Fibroblast of mammary gland (primary cell): ENCODE measurements at regions not wholly inside any gene's neighbourhood (a gene's known extent, or its start where the extent isn't known, plus 50 kb on each side); places are given as distances from the start of the nearest gene placed in this dataset.

Source experiments
- DNase-seq: peaks from one replicate; pipeline ENCODE4 v3.0.0-alpha.2; 2010; ENCODE audit warnings: low read depth
- H3K4me3 ChIP-seq: 2 replicates; pipeline ENCODE4 v1.5.1; 2011; ENCODE audit warnings: low read depth, mild to moderate bottlenecking, low read length, moderate library complexity; ENCODE audit not compliant: control insufficient read depth
- TF ChIP-seq, protein P1 (sequence below): conservative IDR thresholded peaks from 2 replicates; pipeline ENCODE4 v1.5.1; 2011; ENCODE audit warnings: low read depth, low read length, inconsistent platforms; ENCODE audit not compliant: control insufficient read depth, insufficient read depth

- TF ChIP-seq, protein P1, sequence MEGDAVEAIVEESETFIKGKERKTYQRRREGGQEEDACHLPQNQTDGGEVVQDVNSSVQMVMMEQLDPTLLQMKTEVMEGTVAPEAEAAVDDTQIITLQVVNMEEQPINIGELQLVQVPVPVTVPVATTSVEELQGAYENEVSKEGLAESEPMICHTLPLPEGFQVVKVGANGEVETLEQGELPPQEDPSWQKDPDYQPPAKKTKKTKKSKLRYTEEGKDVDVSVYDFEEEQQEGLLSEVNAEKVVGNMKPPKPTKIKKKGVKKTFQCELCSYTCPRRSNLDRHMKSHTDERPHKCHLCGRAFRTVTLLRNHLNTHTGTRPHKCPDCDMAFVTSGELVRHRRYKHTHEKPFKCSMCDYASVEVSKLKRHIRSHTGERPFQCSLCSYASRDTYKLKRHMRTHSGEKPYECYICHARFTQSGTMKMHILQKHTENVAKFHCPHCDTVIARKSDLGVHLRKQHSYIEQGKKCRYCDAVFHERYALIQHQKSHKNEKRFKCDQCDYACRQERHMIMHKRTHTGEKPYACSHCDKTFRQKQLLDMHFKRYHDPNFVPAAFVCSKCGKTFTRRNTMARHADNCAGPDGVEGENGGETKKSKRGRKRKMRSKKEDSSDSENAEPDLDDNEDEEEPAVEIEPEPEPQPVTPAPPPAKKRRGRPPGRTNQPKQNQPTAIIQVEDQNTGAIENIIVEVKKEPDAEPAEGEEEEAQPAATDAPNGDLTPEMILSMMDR: no peak
- H3K4me3 ChIP-seq: no peak overlapping the region
- no peak for DNase-seq
Observed at GRCh38 chr9:118438810-118439209, 734.6 kb downstream of the TLR4 start.

- no peak overlapping the region for H3K4me3 ChIP-seq
- TF ChIP-seq, protein P1: no peak
- no peak for DNase-seq
Observed at GRCh38 chr9:118439441-118439840, 735.2 kb downstream of the TLR4 start.

DNA sequence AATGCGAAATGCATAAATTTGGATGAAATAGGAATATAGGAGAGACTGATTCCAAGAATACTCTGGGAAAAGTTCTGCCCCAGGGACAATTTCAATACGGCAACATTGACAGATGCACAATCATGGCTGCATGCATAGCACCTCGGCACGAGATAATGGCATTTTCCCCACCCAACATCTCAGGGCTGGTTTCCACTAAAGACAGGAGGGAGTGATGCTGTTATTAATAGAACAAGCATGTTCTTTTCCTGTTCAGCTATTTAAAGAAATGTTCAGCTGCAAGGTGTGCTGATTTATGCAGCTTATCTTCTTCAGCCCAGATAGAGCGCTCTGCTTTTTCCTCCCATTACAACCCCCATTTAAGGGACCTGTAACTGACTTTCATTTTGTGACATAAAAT, 740.2 kb downstream of the TLR4 start:
- TF ChIP-seq, protein P1: no peak
- H3K4me3 ChIP-seq: no peak overlapping the region
- DNase-seq: no peak

- H3K4me3 ChIP-seq: no peak overlapping the region
- TF ChIP-seq, protein P1: no peak
- no peak for DNase-seq
Observed at GRCh38 chr9:118446943-118447639, 742.9 kb downstream of the TLR4 start.

- DNase-seq: no peak
- H3K4me3 ChIP-seq: no peak overlapping the region
- TF ChIP-seq, protein P1: no peak
Observed at GRCh38 chr9:118449554-118449953, 745.4 kb downstream of the TLR4 start.

GRCh38 chr9:118455259-118455658, 751.1 kb downstream of the TLR4 start:
- no peak for DNase-seq
- TF ChIP-seq, protein P1: no peak

More at GRCh38 chr9:118455259-118455658, 751.1 kb downstream of the TLR4 start:
- H3K4me3 ChIP-seq: no peak overlapping the region
